Esophagus muscularis mucosa (tissue), 4 donors: ENCODE measurements at regions not wholly inside any gene's neighbourhood (a gene's known extent, or its start where the extent isn't known, plus 50 kb on each side); places are given as distances from the start of the nearest gene placed in this dataset.

Source experiments
- DNase-seq: peaks from one replicate; pipeline ENCODE4 v3.0.0-alpha.2; 2017; ENCODE audit errors: extremely low spot score
- H3K27ac ChIP-seq, 4 donors: fragments of 200-600 bp; sonication (generic); replicated peaks in 1 of 4; 1 replicate in 3 of 4; 2 replicates in 1 of 4; pipeline ENCODE4 v1.5.1; 2016 to 2019; ENCODE audit warnings: mild to moderate bottlenecking in 1 of 4
- H3K27me3 ChIP-seq, 4 donors: fragments of 200-600 bp; sonication (generic); one replicate each; pipeline versions ENCODE4 v1.5.1 to v1.6.0; 2016 to 2019
- H3K36me3 ChIP-seq, 4 donors: fragments of 200-600 bp; sonication (generic); one replicate each; pipeline ENCODE4 v1.5.1; 2016 to 2019
- H3K4me1 ChIP-seq, 4 donors: fragments of 200-600 bp; sonication (generic); one replicate each; pipeline ENCODE4 v1.5.1; 2016 to 2019
- H3K4me3 ChIP-seq, 4 donors: fragments of 200-600 bp; sonication (generic); 1 replicate in 2 of 4; 2 replicates in 2 of 4; pipeline ENCODE4 v1.5.1; 2016 to 2019; ENCODE audit warnings: mild to moderate bottlenecking in 4 of 4, moderate library complexity in 1 of 4
- H3K9me3 ChIP-seq, 4 donors: fragments of 200-600 bp; sonication (generic); 1 replicate in 3 of 4; 2 replicates in 1 of 4; pipeline ENCODE4 v1.5.1; 2016 to 2019
- CTCF ChIP-seq, 3 experiments: fragments of 200-600 bp in 2 of 3; fragments of 450-650 bp in 1 of 3; sonication (generic) in 2 of 3; IDR thresholded peaks; one replicate each; pipeline ENCODE4 v1.5.1; 2017 to 2019; ENCODE audit warnings: antibody characterized with exemption in 3 of 3, mild to moderate bottlenecking in 2 of 3, moderate library complexity in 1 of 3
- EP300 ChIP-seq: sonication (generic); formaldehyde crosslinking; IDR thresholded peaks from one replicate; pipeline ENCODE4 v1.6.1; 2017; ENCODE audit warnings: antibody characterized with exemption
- POLR2A ChIP-seq: fragments of 450-650 bp; IDR thresholded peaks from one replicate; pipeline ENCODE4 v1.6.1; 2017; ENCODE audit warnings: antibody characterized with exemption, moderate library complexity, mild to moderate bottlenecking, low read depth
- POLR2AphosphoS5 ChIP-seq, 2 donors: sonication (generic); formaldehyde crosslinking; IDR thresholded peaks; one replicate each; pipeline ENCODE4 v1.6.1; 2017; ENCODE audit warnings: antibody characterized with exemption in 2 of 2
- WGBS: methylation state at CpG from one replicate; pipeline ENCODE4 v1.1.5; 2018; 5-methylcytosine and 5-hydroxymethylcytosine counted together
- intact Hi-C: fragments of 100-400 bp; cut with DNase I; formaldehyde crosslinking; loops from one replicate; pipeline ENCODE4 v1.15.1; 2023

DNA sequence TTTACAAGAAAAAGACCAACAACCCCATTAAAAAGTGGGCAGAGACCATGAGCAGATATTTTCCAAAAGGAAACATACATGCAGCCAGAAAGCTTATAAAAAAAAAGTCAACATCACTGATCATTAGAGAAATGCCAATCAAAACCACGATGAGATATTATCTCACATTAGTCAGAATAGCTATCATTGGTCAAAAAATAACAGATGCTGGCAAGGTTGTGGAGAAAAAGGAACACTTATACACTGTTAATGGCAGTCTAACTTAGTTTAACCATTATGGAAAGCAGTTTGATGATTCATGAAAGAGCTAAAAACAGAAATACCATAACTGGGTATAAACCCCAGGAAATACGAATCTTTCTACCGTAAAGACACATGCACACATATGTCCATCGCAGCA lies 76.3 kb downstream of the SUCNR1 start:
- 92% methylated on average over 4 of the region's 4 CpGs for WGBS
- intact Hi-C loops, result no loop called here
- no peak for TF ChIP-seq POLR2AphosphoS5 (IDR thresholded peaks at IDR 0.05)
- TF ChIP-seq CTCF (IDR thresholded peaks at IDR 0.05), result no peak
- no peak for TF ChIP-seq EP300
- no peak for TF ChIP-seq POLR2A

GRCh38 chr3:151955356-151955755 lies 81.9 kb downstream of the SUCNR1 start:
- Histone ChIP-seq H3K4me3 (no peak overlapping the region), H3K27me3 (no peaks in the 10 kb centered on the region), H3K9me3 (no peaks in the 10 kb centered on the region), H3K27ac (no peak overlapping the region), H3K36me3 (no peaks in the 10 kb centered on the region), H3K4me1 (no peaks in the 10 kb centered on the region)
- TF ChIP-seq POLR2A, result no peak
- no peak for TF ChIP-seq EP300
- no peak for TF ChIP-seq CTCF (IDR thresholded peaks at IDR 0.05)
- no peak for TF ChIP-seq POLR2AphosphoS5 (IDR thresholded peaks at IDR 0.05)
- no peak for DNase-seq
- WGBS, result 95% methylated on average over 1 of the region's 1 CpG
- intact Hi-C loops, result no loop called here

More for the DNA sequence above, 76.3 kb downstream of the SUCNR1 start:
- Histone ChIP-seq H3K36me3 (no peaks in the 10 kb centered on the region), H3K27me3 (no peaks in the 10 kb centered on the region), H3K27ac (no peak overlapping the region), H3K4me1 (no peaks in the 10 kb centered on the region), H3K4me3 (no peak overlapping the region), H3K9me3 (no peaks in the 10 kb centered on the region)
- no peak for DNase-seq

DNA sequence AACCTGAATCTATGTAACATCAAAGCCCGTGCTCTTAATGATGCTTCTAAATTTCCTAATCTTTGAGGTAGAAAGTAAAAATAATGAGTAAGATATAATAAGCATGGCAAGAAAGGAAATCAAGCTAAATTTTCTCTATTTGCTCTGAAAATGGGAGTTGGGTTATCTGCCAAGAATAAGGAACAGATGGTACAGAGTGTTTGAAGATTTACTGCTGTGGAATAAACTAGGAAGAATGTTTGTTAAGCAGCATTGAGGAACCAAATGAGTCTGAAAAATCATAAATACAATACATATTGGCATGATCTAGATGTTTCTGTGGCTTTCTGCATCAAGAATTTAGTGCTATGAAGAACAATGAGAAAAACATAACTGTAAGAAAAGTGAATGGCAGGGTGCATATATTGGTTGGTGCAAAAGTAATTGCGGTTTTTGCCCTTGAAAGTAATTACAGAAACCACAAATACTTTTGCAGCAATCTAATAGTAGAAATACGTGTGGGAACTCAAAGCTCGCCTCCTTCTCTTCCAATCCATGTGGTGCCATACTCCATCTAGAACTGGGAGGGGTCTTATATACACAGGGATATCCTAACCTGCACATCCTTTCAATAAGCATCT lies 87.6 kb downstream of the SUCNR1 start:
- Histone ChIP-seq H3K9me3 (peaks cover 0 to 4% (median 0%) of the 10 kb centered on the region in 4 donors), H3K4me3 (no peak overlapping the region), H3K27ac (no peak overlapping the region), H3K27me3 (no peaks in the 10 kb centered on the region), H3K36me3 (no peaks in the 10 kb centered on the region), H3K4me1 (no peaks in the 10 kb centered on the region)
- WGBS, result 85% methylated on average over 4 of the region's 4 CpGs
- no peak for TF ChIP-seq POLR2AphosphoS5 (IDR thresholded peaks at IDR 0.05)
- no peak for TF ChIP-seq CTCF (IDR thresholded peaks at IDR 0.05)
- TF ChIP-seq POLR2A, result no peak
- TF ChIP-seq EP300, result no peak
- intact Hi-C loops, result no loop called here
- DNase-seq, result no peak

GRCh38 chr3:151962352-151962751 lies 88.9 kb downstream of the SUCNR1 start:
- Histone ChIP-seq H3K4me1 (no peaks in the 10 kb centered on the region), H3K27me3 (no peaks in the 10 kb centered on the region), H3K9me3 (peaks cover 0 to 4% (median 0%) of the 10 kb centered on the region in 4 donors), H3K4me3 (no peak overlapping the region), H3K36me3 (no peaks in the 10 kb centered on the region), H3K27ac (no peak overlapping the region)
- WGBS, result 74% methylated on average over 1 of the region's 1 CpG
- intact Hi-C loops, result no loop called here
- DNase-seq, result no peak
- TF ChIP-seq POLR2AphosphoS5 (IDR thresholded peaks at IDR 0.05) (no peak), POLR2A (no peak), CTCF (IDR thresholded peaks at IDR 0.05) (no peak), EP300 (no peak)

DNA sequence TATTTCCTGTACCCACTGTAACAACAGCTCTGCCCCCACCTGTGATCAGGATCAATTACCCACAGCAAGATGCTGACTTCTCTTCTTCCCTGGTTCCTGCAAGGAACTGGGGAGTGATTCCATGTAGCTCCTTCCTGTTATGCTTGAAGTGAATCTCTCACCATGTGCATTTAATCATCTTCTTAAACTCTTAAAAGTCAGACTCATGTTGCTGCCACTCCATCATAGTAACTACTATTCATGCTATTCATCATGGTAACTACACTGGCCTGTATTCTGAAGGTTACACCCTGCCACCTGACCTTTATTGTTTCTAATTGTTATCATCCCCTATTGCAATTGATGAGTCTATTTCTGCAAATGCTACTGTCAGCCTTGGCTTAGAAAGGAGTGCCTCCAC lies 89.5 kb downstream of the SUCNR1 start:
- intact Hi-C loops, result no loop called here
- no peaks in the 10 kb centered on the region for H3K27me3 ChIP-seq
- no peaks in the 10 kb centered on the region for H3K36me3 ChIP-seq
- no peak for DNase-seq
- H3K9me3 ChIP-seq, result peaks cover 0 to 4% (median 0%) of the 10 kb centered on the region in 4 donors
- no peak overlapping the region for H3K4me3 ChIP-seq
- TF ChIP-seq POLR2AphosphoS5 (IDR thresholded peaks at IDR 0.05), result no peak
- no peak for TF ChIP-seq EP300
- no peak for TF ChIP-seq CTCF (IDR thresholded peaks at IDR 0.05)
- no peak for TF ChIP-seq POLR2A
- no peak overlapping the region for H3K27ac ChIP-seq
- no peaks in the 10 kb centered on the region for H3K4me1 ChIP-seq
